ENCODE measurements at regions not wholly inside any gene's neighbourhood (a gene's known extent, or its start where the extent isn't known, plus 50 kb on each side); places are given as distances from the start of the nearest gene placed in this dataset.

DNA sequence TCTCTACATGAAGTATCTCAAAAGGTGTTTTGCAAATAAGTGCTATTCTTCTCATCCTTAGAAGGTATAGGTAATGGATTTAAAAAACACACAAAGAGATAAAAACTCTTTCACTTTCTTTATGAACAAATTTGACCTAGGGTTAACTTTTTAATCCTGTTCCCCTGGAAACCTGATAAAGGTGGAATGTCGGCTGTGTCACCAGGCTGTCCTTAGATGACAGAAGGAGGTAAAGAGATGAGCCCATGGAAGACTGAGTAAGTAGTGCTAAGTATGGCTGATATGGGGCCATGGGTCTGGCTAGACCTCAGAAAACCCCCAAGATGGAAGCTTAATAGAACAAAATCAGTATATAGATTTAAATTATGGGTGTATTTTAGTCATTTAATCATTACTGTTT lies 153.8 kb upstream of the LSM14A start:
- TF ChIP-seq CREB1 (IDR thresholded peaks at IDR 0.05; ENCODE audit: low read depth) (no peak), EP300 (IDR thresholded peaks at IDR 0.05; ENCODE audit: borderline replicate concordance) (no peak), TEAD4 (IDR thresholded peaks at IDR 0.05) (no peak), YY1 (IDR thresholded peaks at IDR 0.05; ENCODE audit: low read depth) (no peak)
- TF ChIP-seq, protein P1, sequence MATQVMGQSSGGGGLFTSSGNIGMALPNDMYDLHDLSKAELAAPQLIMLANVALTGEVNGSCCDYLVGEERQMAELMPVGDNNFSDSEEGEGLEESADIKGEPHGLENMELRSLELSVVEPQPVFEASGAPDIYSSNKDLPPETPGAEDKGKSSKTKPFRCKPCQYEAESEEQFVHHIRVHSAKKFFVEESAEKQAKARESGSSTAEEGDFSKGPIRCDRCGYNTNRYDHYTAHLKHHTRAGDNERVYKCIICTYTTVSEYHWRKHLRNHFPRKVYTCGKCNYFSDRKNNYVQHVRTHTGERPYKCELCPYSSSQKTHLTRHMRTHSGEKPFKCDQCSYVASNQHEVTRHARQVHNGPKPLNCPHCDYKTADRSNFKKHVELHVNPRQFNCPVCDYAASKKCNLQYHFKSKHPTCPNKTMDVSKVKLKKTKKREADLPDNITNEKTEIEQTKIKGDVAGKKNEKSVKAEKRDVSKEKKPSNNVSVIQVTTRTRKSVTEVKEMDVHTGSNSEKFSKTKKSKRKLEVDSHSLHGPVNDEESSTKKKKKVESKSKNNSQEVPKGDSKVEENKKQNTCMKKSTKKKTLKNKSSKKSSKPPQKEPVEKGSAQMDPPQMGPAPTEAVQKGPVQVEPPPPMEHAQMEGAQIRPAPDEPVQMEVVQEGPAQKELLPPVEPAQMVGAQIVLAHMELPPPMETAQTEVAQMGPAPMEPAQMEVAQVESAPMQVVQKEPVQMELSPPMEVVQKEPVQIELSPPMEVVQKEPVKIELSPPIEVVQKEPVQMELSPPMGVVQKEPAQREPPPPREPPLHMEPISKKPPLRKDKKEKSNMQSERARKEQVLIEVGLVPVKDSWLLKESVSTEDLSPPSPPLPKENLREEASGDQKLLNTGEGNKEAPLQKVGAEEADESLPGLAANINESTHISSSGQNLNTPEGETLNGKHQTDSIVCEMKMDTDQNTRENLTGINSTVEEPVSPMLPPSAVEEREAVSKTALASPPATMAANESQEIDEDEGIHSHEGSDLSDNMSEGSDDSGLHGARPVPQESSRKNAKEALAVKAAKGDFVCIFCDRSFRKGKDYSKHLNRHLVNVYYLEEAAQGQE (IDR thresholded peaks at IDR 0.05; ENCODE audit: low read depth) = no peak

DNA sequence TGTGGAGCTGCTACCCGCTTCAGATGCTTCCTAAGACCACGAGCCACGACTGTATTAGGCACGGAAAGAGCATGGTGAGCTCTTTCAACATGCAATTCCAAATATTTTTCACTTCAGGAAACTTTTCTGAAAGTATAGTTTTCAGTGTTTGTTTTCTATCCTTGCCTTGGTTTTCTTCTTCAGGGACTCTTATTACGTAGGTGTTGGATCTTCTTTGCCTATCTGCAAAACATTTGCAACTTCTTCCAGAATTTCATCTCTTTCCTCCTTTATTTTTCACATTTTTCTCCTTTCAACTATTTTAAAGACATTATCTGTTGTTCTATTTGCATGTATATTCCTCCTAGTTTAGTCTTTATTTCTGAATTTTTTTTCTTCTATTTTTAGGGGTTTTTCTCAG lies 148.9 kb upstream of the LSM14A start:
- no peak for TF ChIP-seq ZBTB7A (IDR thresholded peaks at IDR 0.05; ENCODE audit: low read depth)
- TF ChIP-seq, protein P2, sequence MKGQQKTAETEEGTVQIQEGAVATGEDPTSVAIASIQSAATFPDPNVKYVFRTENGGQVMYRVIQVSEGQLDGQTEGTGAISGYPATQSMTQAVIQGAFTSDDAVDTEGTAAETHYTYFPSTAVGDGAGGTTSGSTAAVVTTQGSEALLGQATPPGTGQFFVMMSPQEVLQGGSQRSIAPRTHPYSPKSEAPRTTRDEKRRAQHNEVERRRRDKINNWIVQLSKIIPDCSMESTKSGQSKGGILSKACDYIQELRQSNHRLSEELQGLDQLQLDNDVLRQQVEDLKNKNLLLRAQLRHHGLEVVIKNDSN (IDR thresholded peaks at IDR 0.05) = no peak

DNA sequence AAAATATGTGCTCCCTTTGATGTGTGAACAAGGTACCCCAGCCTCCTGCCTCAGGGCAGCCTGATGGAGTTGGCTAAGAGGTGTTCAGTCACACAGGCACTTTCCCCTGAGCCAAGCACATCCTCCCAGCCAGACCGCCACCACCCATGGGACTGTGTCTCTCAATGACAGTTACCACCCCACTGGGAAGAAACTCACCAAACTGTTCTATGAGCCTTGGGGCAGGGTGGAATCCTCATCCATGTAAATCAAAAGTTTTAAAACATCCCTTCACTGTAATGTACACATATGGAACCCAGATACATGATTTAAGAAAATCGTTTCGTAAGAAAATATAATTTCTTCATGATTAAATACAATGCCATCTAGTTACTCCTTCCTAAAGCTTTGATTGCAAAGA lies 138.4 kb upstream of the LSM14A start:
- TF ChIP-seq EGR1 (IDR thresholded peaks at IDR 0.05) = no peak

DNA sequence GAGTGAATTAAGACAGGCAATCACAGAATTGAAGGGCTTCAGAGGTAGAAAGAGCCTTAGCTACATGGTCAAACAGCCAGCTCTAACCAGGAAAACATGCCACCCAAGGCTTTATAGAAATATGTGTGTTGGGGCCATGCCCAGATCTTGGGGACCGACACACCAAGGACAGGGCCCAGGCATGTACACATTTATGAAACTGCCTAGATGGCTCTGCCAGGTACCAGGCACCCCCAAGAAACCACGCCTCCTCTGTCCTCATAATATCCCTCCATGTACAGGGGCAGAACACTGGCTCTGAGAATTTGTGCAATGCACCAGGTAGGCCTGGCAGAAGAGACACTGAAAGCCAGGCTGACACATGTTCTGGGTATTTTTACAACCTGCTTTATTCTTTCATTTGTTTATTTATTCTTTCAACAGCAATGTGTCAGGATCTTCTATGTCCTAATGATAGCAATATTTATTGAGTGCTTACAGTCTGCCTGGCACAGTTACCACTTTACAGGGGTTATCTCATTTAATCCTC lies 137.9 kb upstream of the LSM14A start:
- TF ChIP-seq NFIC (IDR thresholded peaks at IDR 0.05) (no peak), EP300 (IDR thresholded peaks at IDR 0.05; ENCODE audit: borderline replicate concordance) (no peak)
- TF ChIP-seq, protein P2 (IDR thresholded peaks at IDR 0.05) = no peak
- TF ChIP-seq, protein P3, sequence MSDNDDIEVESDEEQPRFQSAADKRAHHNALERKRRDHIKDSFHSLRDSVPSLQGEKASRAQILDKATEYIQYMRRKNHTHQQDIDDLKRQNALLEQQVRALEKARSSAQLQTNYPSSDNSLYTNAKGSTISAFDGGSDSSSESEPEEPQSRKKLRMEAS (IDR thresholded peaks at IDR 0.05) = no peak

DNA sequence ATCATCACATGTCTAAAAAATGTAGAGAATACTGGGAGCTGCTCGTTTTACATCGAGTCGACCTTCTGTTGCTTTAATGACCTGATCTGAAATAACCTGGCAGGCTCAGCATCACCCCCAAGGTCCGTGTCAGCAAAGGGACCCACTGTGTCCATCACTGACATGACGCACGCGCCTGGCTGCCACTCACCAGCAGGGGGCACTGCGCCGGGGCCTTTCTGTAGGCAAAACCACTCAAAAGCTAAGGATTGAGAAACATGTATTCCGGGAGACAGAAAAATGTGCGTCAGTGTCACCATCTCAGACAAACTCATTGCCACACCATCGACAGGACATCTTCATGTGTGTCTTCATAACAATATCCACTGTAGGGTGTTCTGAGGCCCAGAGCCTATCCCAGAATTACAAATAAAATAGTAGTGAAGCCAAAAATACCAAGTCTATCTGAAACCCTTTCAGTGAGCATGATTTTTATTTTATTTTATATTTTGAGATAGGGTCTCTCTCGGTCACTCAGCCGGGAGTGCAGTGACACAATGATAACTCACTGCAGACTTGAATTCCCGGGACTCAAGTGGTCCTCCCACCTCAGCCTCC lies 130.3 kb upstream of the LSM14A start:
- TF ChIP-seq FOXM1 (IDR thresholded peaks at IDR 0.05; ENCODE audit: borderline replicate concordance, low read depth) (no peak), RAD21 (IDR thresholded peaks at IDR 0.05; ENCODE audit: low read depth) (peak; percentile 56), TAF1 (IDR thresholded peaks at IDR 0.05; ENCODE audit: low read depth) (no peak)

DNA sequence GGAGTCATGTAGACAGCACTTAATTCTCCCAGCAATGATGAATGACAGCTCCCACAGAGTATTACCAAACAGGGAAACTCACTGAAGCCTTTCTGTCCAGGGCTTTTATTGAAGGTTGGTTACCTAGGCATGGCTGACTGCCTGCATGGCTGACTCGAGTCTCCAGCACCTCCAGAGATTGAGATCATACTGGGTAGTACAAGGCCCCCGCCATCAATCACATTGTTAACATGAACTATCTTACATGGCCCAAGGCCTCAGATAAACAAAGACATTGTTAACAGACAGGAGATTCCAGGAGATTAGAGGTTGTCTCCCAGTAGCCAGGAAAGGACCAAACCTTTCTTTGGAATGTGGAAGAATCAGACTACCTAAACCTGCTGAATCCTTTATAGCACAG lies 128.3 kb upstream of the LSM14A start:
- TF ChIP-seq, protein P1 (IDR thresholded peaks at IDR 0.05; ENCODE audit: low read depth) = no peak
- TF ChIP-seq YY1 (IDR thresholded peaks at IDR 0.05; ENCODE audit: low read depth) (no peak), EP300 (IDR thresholded peaks at IDR 0.05; ENCODE audit: borderline replicate concordance) (no peak), TAF1 (IDR thresholded peaks at IDR 0.05; ENCODE audit: low read depth) (no peak), TEAD4 (IDR thresholded peaks at IDR 0.05) (no peak), CEBPB (IDR thresholded peaks at IDR 0.05) (no peak), TCF12 (IDR thresholded peaks at IDR 0.05; ENCODE audit: low read depth) (no peak), NFIC (IDR thresholded peaks at IDR 0.05) (no peak), EGR1 (IDR thresholded peaks at IDR 0.05) (no peak), FOXM1 (IDR thresholded peaks at IDR 0.05; ENCODE audit: borderline replicate concordance, low read depth) (no peak), ZBTB7A (IDR thresholded peaks at IDR 0.05; ENCODE audit: low read depth) (no peak), CREB1 (IDR thresholded peaks at IDR 0.05; ENCODE audit: low read depth) (no peak), RAD21 (IDR thresholded peaks at IDR 0.05; ENCODE audit: low read depth) (no peak)
- TF ChIP-seq, protein P3 (IDR thresholded peaks at IDR 0.05) = no peak
- TF ChIP-seq, protein P2 (IDR thresholded peaks at IDR 0.05) = no peak

DNA sequence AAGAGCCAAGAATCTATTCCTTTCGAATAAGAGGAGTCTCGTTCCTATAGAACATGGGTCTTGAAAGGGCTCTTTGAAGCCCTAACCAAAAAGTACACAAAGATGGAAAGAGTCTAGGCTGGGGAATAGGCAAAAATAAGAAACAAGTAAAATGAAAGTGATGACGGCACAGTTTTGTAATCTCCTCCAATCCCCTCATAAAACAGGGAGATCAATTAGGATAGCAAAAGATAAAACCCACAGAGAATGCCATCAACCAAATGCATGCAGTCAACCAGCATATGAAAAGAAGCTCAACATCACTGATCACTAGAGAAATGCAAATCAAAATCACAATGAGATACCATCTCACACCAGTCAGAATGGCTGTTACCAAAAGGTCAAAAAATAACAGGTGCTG lies 122.4 kb upstream of the LSM14A start:
- TF ChIP-seq EGR1 (IDR thresholded peaks at IDR 0.05) (no peak), TAF1 (IDR thresholded peaks at IDR 0.05; ENCODE audit: low read depth) (no peak), EP300 (IDR thresholded peaks at IDR 0.05; ENCODE audit: borderline replicate concordance) (no peak), CEBPB (IDR thresholded peaks at IDR 0.05) (no peak)

All from Ishikawa (cell line).